ENCODE measurements at regions not wholly inside any gene's neighbourhood (a gene's known extent, or its start where the extent isn't known, plus 50 kb on each side); places are given as distances from the start of the nearest gene placed in this dataset.
A peak's percentile ranks its signal among the peaks of the same experiment; 100 is the strongest.

DNA sequence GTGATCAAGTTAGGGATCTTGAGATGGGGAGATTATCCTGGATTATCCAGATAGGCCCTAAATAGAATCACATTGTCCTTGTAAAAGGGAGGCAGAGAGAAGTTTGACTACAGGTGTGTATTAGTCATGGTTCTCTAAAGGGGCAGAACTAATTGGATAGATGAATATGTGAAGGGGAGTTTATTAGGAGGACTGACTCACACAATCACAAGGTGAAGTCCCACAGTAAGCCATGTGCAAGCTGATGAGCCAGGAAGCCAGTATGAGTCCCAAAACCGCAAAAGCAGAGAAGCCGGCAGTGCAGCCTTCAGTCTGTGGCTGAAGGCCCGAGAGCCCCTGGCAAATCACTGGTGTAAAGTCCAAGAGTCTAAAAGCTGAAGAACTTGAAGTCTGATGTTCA lies 275.8 kb downstream of the KCNS3 start (continued):
- TF ChIP-seq ZBTB6 (tag by site-specific recombination; IDR thresholded peaks at IDR 0.05): no peak
- no peak for TF ChIP-seq ZNF416 (tag by site-specific recombination; IDR thresholded peaks at IDR 0.05)
- TF ChIP-seq SP3 (tag by site-specific recombination; IDR thresholded peaks at IDR 0.05): no peak
- TF ChIP-seq YY1 (tag by site-specific recombination; IDR thresholded peaks at IDR 0.05): no peak
- TF ChIP-seq OVOL3 (tag by site-specific recombination; IDR thresholded peaks at IDR 0.05): no peak
- TF ChIP-seq ZNF335 (tag by site-specific recombination; conservative IDR thresholded peaks at IDR 0.05): no peak
- TF ChIP-seq ZNF654 (tag by site-specific recombination; IDR thresholded peaks at IDR 0.05; ENCODE audit: low read depth): no peak
- no peak for TF ChIP-seq KLF7 (tag by site-specific recombination; IDR thresholded peaks at IDR 0.05; ENCODE audit: borderline replicate concordance)
- TF ChIP-seq, protein P1, sequence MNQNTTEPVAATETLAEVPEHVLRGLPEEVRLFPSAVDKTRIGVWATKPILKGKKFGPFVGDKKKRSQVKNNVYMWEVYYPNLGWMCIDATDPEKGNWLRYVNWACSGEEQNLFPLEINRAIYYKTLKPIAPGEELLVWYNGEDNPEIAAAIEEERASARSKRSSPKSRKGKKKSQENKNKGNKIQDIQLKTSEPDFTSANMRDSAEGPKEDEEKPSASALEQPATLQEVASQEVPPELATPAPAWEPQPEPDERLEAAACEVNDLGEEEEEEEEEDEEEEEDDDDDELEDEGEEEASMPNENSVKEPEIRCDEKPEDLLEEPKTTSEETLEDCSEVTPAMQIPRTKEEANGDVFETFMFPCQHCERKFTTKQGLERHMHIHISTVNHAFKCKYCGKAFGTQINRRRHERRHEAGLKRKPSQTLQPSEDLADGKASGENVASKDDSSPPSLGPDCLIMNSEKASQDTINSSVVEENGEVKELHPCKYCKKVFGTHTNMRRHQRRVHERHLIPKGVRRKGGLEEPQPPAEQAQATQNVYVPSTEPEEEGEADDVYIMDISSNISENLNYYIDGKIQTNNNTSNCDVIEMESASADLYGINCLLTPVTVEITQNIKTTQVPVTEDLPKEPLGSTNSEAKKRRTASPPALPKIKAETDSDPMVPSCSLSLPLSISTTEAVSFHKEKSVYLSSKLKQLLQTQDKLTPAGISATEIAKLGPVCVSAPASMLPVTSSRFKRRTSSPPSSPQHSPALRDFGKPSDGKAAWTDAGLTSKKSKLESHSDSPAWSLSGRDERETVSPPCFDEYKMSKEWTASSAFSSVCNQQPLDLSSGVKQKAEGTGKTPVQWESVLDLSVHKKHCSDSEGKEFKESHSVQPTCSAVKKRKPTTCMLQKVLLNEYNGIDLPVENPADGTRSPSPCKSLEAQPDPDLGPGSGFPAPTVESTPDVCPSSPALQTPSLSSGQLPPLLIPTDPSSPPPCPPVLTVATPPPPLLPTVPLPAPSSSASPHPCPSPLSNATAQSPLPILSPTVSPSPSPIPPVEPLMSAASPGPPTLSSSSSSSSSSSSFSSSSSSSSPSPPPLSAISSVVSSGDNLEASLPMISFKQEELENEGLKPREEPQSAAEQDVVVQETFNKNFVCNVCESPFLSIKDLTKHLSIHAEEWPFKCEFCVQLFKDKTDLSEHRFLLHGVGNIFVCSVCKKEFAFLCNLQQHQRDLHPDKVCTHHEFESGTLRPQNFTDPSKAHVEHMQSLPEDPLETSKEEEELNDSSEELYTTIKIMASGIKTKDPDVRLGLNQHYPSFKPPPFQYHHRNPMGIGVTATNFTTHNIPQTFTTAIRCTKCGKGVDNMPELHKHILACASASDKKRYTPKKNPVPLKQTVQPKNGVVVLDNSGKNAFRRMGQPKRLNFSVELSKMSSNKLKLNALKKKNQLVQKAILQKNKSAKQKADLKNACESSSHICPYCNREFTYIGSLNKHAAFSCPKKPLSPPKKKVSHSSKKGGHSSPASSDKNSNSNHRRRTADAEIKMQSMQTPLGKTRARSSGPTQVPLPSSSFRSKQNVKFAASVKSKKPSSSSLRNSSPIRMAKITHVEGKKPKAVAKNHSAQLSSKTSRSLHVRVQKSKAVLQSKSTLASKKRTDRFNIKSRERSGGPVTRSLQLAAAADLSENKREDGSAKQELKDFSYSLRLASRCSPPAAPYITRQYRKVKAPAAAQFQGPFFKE (tag by site-specific recombination; IDR thresholded peaks at IDR 0.05; ENCODE audit: borderline replicate concordance): no peak
- TF ChIP-seq REPIN1 (tag by site-specific recombination; IDR thresholded peaks at IDR 0.05; ENCODE audit: low read depth): no peak
- 0 out of 2 replicates have a peak, but pooled peaks have one; percentile 43 for TF ChIP-seq ZNF10 (tag by site-specific recombination; IDR thresholded peaks at IDR 0.05)
- peak; percentile 62; the same call in 1 of the 2 replicates for TF ChIP-seq OSR2 (tag by site-specific recombination; IDR thresholded peaks at IDR 0.05)
- no peak for TF ChIP-seq ZFP37 (tag by site-specific recombination; IDR thresholded peaks at IDR 0.05)
- TF ChIP-seq GLIS2 (tag by site-specific recombination; IDR thresholded peaks at IDR 0.05): no peak
- no peak for TF ChIP-seq ZNF221 (tag by site-specific recombination; IDR thresholded peaks at IDR 0.05; ENCODE audit: borderline replicate concordance)
- TF ChIP-seq, protein P2, sequence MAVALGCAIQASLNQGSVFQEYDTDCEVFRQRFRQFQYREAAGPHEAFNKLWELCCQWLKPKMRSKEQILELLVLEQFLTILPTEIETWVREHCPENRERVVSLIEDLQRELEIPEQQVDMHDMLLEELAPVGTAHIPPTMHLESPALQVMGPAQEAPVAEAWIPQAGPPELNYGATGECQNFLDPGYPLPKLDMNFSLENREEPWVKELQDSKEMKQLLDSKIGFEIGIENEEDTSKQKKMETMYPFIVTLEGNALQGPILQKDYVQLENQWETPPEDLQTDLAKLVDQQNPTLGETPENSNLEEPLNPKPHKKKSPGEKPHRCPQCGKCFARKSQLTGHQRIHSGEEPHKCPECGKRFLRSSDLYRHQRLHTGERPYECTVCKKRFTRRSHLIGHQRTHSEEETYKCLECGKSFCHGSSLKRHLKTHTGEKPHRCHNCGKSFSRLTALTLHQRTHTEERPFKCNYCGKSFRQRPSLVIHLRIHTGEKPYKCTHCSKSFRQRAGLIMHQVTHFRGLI (tag by site-specific recombination; IDR thresholded peaks at IDR 0.05): no peak
- no peak for TF ChIP-seq ZNF792 (tag by site-specific recombination; IDR thresholded peaks at IDR 0.05)
- TF ChIP-seq HIC1 (tag by site-specific recombination; IDR thresholded peaks at IDR 0.05): no peak
- no peak for TF ChIP-seq PRDM1 (tag by site-specific recombination; IDR thresholded peaks at IDR 0.05)
- TF ChIP-seq ZBTB21 (tag by site-specific recombination; IDR thresholded peaks at IDR 0.05): no peak
- TF ChIP-seq, protein P3, sequence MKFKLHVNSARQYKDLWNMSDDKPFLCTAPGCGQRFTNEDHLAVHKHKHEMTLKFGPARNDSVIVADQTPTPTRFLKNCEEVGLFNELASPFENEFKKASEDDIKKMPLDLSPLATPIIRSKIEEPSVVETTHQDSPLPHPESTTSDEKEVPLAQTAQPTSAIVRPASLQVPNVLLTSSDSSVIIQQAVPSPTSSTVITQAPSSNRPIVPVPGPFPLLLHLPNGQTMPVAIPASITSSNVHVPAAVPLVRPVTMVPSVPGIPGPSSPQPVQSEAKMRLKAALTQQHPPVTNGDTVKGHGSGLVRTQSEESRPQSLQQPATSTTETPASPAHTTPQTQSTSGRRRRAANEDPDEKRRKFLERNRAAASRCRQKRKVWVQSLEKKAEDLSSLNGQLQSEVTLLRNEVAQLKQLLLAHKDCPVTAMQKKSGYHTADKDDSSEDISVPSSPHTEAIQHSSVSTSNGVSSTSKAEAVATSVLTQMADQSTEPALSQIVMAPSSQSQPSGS (tag by site-specific recombination; IDR thresholded peaks at IDR 0.05; ENCODE audit: low read depth): no peak
- TF ChIP-seq ZNF664 (tag by site-specific recombination; IDR thresholded peaks at IDR 0.05): no peak
- TF ChIP-seq PRDM4 (tag by site-specific recombination; IDR thresholded peaks at IDR 0.05): no peak
- TF ChIP-seq GLIS1 (tag by site-specific recombination; IDR thresholded peaks at IDR 0.05): peak; percentile 17; the same call in 1 of the 2 replicates
- no peak for TF ChIP-seq ZNF585B (tag by site-specific recombination; IDR thresholded peaks at IDR 0.05)
- TF ChIP-seq IKZF3 (tag by site-specific recombination; IDR thresholded peaks at IDR 0.05): no peak
- no peak for TF ChIP-seq ZNF433 (tag by site-specific recombination; IDR thresholded peaks at IDR 0.05; ENCODE audit: low read depth)

Measured in HEK293 (cell line).